Testis (tissue), 2 donors: ENCODE measurements at regions not wholly inside any gene's neighbourhood (a gene's known extent, or its start where the extent isn't known, plus 50 kb on each side); places are given as distances from the start of the nearest gene placed in this dataset.

ENCODE experiments used
- POLR2A ChIP-seq: fragments of 450-650 bp; IDR thresholded peaks from one replicate; pipeline ENCODE4 v1.6.1; 2017; ENCODE audit warnings: antibody characterized with exemption, mild to moderate bottlenecking, moderate library complexity
- TF ChIP-seq, protein P1 (sequence below), 3 experiments: fragments of 450-650 bp in 2 of 3; fragments of 200-600 bp in 1 of 3; sonication (generic) in 1 of 3; IDR thresholded peaks; one replicate each; pipeline ENCODE4 v1.5.1; 2016 to 2019; ENCODE audit warnings: antibody characterized with exemption in 3 of 3, mild to moderate bottlenecking in 2 of 3, moderate library complexity in 1 of 3

DNA sequence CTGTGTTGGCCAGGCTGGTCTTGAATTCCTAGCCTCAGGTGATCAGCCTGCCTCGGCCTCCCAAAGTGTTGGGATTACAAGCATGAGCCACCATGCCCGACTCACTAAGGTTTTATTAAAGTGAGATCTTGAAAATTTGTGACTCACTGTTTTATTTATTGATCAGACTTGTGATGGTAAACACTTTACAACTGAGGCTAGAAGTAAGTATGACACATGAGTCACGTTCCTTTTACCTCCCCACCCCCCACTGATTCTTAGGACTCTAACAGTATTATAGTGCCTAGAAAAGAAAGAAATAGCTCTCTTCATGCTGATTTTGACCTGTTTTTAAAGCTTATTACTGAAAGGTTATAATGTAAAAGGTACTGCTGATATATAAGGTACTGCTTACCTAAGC lies 160.6 kb downstream of the TANC2 start:
- TF ChIP-seq, protein P1, sequence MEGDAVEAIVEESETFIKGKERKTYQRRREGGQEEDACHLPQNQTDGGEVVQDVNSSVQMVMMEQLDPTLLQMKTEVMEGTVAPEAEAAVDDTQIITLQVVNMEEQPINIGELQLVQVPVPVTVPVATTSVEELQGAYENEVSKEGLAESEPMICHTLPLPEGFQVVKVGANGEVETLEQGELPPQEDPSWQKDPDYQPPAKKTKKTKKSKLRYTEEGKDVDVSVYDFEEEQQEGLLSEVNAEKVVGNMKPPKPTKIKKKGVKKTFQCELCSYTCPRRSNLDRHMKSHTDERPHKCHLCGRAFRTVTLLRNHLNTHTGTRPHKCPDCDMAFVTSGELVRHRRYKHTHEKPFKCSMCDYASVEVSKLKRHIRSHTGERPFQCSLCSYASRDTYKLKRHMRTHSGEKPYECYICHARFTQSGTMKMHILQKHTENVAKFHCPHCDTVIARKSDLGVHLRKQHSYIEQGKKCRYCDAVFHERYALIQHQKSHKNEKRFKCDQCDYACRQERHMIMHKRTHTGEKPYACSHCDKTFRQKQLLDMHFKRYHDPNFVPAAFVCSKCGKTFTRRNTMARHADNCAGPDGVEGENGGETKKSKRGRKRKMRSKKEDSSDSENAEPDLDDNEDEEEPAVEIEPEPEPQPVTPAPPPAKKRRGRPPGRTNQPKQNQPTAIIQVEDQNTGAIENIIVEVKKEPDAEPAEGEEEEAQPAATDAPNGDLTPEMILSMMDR (IDR thresholded peaks at IDR 0.05) = no peak
- no peak for TF ChIP-seq POLR2A
